ENCODE measurements at regions not wholly inside any gene's neighbourhood (a gene's known extent, or its start where the extent isn't known, plus 50 kb on each side); places are given as distances from the start of the nearest gene placed in this dataset.

DNA sequence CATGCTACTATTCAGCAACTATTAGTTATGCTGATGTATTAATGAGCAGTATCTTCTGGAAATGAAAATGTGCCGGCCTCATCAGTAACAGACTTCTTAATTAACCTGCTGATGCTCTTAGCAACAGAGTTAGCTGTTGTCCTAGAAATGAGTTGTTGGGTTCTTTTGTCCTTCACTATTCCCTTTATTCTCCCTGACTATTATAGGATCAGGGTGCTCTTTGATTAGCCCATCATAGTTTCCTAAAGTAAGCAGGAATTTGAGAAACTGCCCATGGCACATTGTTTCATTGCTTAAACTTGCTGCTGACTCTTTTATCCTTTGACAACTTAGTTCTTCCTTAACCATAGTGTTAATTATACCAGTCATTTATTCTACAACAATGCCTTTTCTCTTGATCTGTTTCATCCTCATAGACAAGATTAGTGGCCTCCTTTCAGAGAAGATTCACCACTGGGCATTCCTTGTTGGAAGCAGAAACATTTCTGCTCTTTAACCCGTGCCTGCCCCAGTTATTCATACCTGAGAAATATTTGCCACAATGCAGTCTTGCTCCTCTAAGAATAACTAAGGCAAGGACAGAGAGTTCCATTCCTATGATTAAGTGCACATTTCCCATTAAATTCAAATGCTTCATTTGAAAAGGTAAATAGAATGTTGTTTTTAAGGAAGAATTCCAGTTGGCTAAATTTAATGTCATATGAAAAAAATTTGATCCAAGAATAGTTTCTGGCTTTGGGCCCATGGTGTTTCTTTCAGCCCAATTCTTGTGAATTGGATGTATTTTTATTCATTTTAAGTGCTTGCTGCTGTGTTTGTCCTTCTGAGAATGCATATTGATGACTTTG, 573.3 kb upstream of the TBL1XR1 start:
- ChIA-PET CTCF (ENCODE audit: partially characterized antibody) (interaction anchor here (1.3 kb wide), 1 partner anchor 288 kb away, joined by 3 read pairs; no protein-coding TSS in a partner anchor), POLR2A (ENCODE audit: partially characterized antibody) (no interaction called here)
- H3K4me1 ChIP-seq (replicated peaks in 1 of 4; ENCODE audit: control insufficient read depth in 3 of 4, insufficient read depth in 4 of 4, low read length in 3 of 4): no peaks in the 10 kb centered on the region
- H3K14ac ChIP-seq (ENCODE audit: insufficient read length): no peak overlapping the region
- H4K91ac ChIP-seq (replicated peaks; ENCODE audit: insufficient read length, low read length): no peak overlapping the region
- no peaks in the 10 kb centered on the region for H3K36me3 ChIP-seq (ENCODE audit: control insufficient read depth in 2 of 4, insufficient read depth in 4 of 4, low read length in 3 of 4)
- no peak overlapping the region for H2BK15ac ChIP-seq (ENCODE audit: low read length)
- no peaks in the 10 kb centered on the region for H4K20me1 ChIP-seq (replicated peaks in 1 of 2; ENCODE audit: control insufficient read depth in 1 of 2, insufficient read depth in 2 of 2, low read length in 2 of 2)
- 93% methylated on average over 2 of the region's 2 CpGs; no CpG with 5 or more reads in 1 of the 2 experiments for WGBS, 2 experiments (ENCODE audit: extremely low coverage in 1 of 2, insufficient coverage in 1 of 2, insufficient read length in 1 of 2, insufficient replicate concordance in 2 of 2, low coverage in 1 of 2, low lambda C conversion rate in 2 of 2, missing lambda C conversion rate in 1 of 2)
- H3K79me1 ChIP-seq (ENCODE audit: low read depth, low read length): no peaks in the 10 kb centered on the region
- H4K5ac ChIP-seq (ENCODE audit: insufficient read length, low read depth, low read length): no peak overlapping the region
- H2AK5ac ChIP-seq (ENCODE audit: low read depth, low read length): no peak overlapping the region
- no peak overlapping the region for H4K8ac ChIP-seq (ENCODE audit: extremely low read depth, insufficient read depth, low read length)
- H3K18ac ChIP-seq (ENCODE audit: extremely low read depth, low read length): no peak overlapping the region
- H3K9me3 ChIP-seq (ENCODE audit: insufficient read depth in 2 of 2, low read depth in 1 of 2, low read length in 1 of 2): peaks cover 0 to 3% of the 10 kb centered on the region in 2 experiments; a peak in 1 of 4 replicates
- H2AFZ ChIP-seq (ENCODE audit: low read length): no peak overlapping the region
- no peak overlapping the region for H2BK120ac ChIP-seq (replicated peaks; ENCODE audit: low read depth, low read length)
- no peak overlapping the region for H3K4me2 ChIP-seq (ENCODE audit: insufficient read depth in 1 of 2, low read depth in 2 of 2, low read length in 2 of 2)
- no peak overlapping the region for H2BK5ac ChIP-seq (ENCODE audit: low read depth, low read length)
- H3K23ac ChIP-seq (ENCODE audit: insufficient read length): no peak overlapping the region
- H3K4me3 ChIP-seq (ENCODE audit: extremely low read depth in 1 of 4, insufficient read depth in 2 of 4, low read depth in 3 of 4, low read length in 4 of 4): no peak overlapping the region
- H3K27ac ChIP-seq (ENCODE audit: low read depth, low read length): no peak overlapping the region
- H2BK12ac ChIP-seq (ENCODE audit: low read depth, low read length): no peak overlapping the region
- H3K79me2 ChIP-seq (ENCODE audit: control insufficient read depth in 1 of 2, insufficient read depth in 2 of 2, low read length in 2 of 2): no peaks in the 10 kb centered on the region
- DNase-seq (ENCODE audit: low read depth in 1 of 2, low spot score in 2 of 2) (no peak), FAIRE-seq (no peak)
- H3K23me2 ChIP-seq (ENCODE audit: low read depth, low read length): no peaks in the 10 kb centered on the region
- no peak overlapping the region for H3K4ac ChIP-seq (replicated peaks; ENCODE audit: insufficient read length, low read depth, low read length)
- no peaks in the 10 kb centered on the region for H3K27me3 ChIP-seq (replicated peaks in 1 of 4; ENCODE audit: control insufficient read depth in 3 of 4, extremely low read depth in 1 of 4, insufficient read depth in 3 of 4, low read length in 3 of 4)
- no peak overlapping the region for H3K9ac ChIP-seq (replicated peaks in 1 of 4; ENCODE audit: extremely low read depth in 1 of 4, low read depth in 3 of 4, low read length in 3 of 4)
- H3K56ac ChIP-seq (replicated peaks; ENCODE audit: insufficient read length, low read depth, low read length): no peak overlapping the region
- H2BK20ac ChIP-seq (ENCODE audit: low read length): no peak overlapping the region
- no peak for TF ChIP-seq RAD21 (IDR thresholded peaks at IDR 0.05 in 1 of 2, conservative IDR thresholded peaks at IDR 0.05 in 1 of 2; ENCODE audit: low read depth in 2 of 2, low read length in 2 of 2)
- TF ChIP-seq, protein P1, sequence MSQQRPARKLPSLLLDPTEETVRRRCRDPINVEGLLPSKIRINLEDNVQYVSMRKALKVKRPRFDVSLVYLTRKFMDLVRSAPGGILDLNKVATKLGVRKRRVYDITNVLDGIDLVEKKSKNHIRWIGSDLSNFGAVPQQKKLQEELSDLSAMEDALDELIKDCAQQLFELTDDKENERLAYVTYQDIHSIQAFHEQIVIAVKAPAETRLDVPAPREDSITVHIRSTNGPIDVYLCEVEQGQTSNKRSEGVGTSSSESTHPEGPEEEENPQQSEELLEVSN (IDR thresholded peaks at IDR 0.05): no peak
- TF ChIP-seq YY1 (IDR thresholded peaks at IDR 0.05; ENCODE audit: low read depth, low read length): no peak
- no peak for TF ChIP-seq RBBP5 (IDR thresholded peaks at IDR 0.05; ENCODE audit: borderline replicate concordance, low read depth, low read length)
- TF ChIP-seq TAF7 (optimal IDR thresholded peaks at IDR 0.05; ENCODE audit: borderline replicate concordance, low read depth, low read length): no peak
- TF ChIP-seq POLR2AphosphoS5 (IDR thresholded peaks at IDR 0.05; ENCODE audit: low read depth, low read length): no peak
- no peak for TF ChIP-seq ZNF274 (IDR thresholded peaks at IDR 0.05; ENCODE audit: borderline replicate concordance, extremely low read depth, low read length)
- no peak for TF ChIP-seq NRF1 (IDR thresholded peaks at IDR 0.05; ENCODE audit: low read depth, low read length)
- no peak for TF ChIP-seq TBP (IDR thresholded peaks at IDR 0.05; ENCODE audit: low read depth, low read length)
- no peak for TF ChIP-seq CEBPB (IDR thresholded peaks at IDR 0.05; ENCODE audit: low read depth, low read length)
- TF ChIP-seq SRF (IDR thresholded peaks at IDR 0.05; ENCODE audit: low read depth, low read length): no peak
- TF ChIP-seq SIN3A (conservative IDR thresholded peaks at IDR 0.05 in 1 of 2, IDR thresholded peaks at IDR 0.05 in 1 of 2; ENCODE audit: low read depth in 1 of 2, low read length in 2 of 2): no peak
